LoVo (cell line): ENCODE measurements at regions not wholly inside any gene's neighbourhood (a gene's known extent, or its start where the extent isn't known, plus 50 kb on each side); places are given as distances from the start of the nearest gene placed in this dataset.
"Not testable (repeated sequence)": the region's sequence is repeated elsewhere in the genome, so short reads cannot be mapped to it uniquely, and the experiment has no call there.

ENCODE experiments used
- DNase-seq: peaks from one replicate; pipeline ENCODE4 v3.0.0-alpha.2; 2016; ENCODE audit warnings: low spot score

- DNase-seq, result no peak
Measured at GRCh38 chr2:182548031-182548950, 121.5 kb upstream of the PDE1A start.

- DNase-seq, result no peak
Measured at GRCh38 chr2:182550234-182550633, 123.4 kb upstream of the PDE1A start.

- DNase-seq, result not testable (repeated sequence)
Measured at GRCh38 chr2:182552232-182552631, 125.4 kb upstream of the PDE1A start.

- not testable (repeated sequence) for DNase-seq
Measured at GRCh38 chr2:182552785-182553184, 125.9 kb upstream of the PDE1A start.

GRCh38 chr2:182553483-182553882, 126.6 kb upstream of the PDE1A start:
- no peak for DNase-seq

GRCh38 chr2:182554950-182555349, 128.1 kb upstream of the PDE1A start:
- no peak for DNase-seq

GRCh38 chr2:182558564-182558963, 131.7 kb upstream of the PDE1A start:
- DNase-seq, result no peak

- no peak for DNase-seq
Measured at GRCh38 chr2:182559623-182560022, 132.8 kb upstream of the PDE1A start.

GRCh38 chr2:182565911-182566567, 139.2 kb upstream of the PDE1A start:
- DNase-seq, result no peak

- DNase-seq, result no peak
Measured at GRCh38 chr2:182573553-182573952, 142.5 kb upstream of the DNAJC10 start.

GRCh38 chr2:182577816-182578215, 138.2 kb upstream of the DNAJC10 start:
- no peak for DNase-seq

- no peak for DNase-seq
Measured at GRCh38 chr2:182581196-182581935, 134.7 kb upstream of the DNAJC10 start.

- DNase-seq, result no peak
Measured at GRCh38 chr2:182584462-182584861, 131.6 kb upstream of the DNAJC10 start.

GRCh38 chr2:182585001-182585400, 131.1 kb upstream of the DNAJC10 start:
- no peak for DNase-seq

GRCh38 chr2:182585430-182585829, 130.6 kb upstream of the DNAJC10 start:
- DNase-seq, result no peak

- no peak for DNase-seq
Measured at GRCh38 chr2:182586426-182586825, 129.6 kb upstream of the DNAJC10 start.

- DNase-seq, result no peak
Measured at GRCh38 chr2:182587831-182588230, 128.2 kb upstream of the DNAJC10 start.

- no peak for DNase-seq
Measured at GRCh38 chr2:182589121-182589520, 126.9 kb upstream of the DNAJC10 start.

- no peak for DNase-seq
Measured at GRCh38 chr2:182591774-182592173, 124.3 kb upstream of the DNAJC10 start.

GRCh38 chr2:182592691-182593393, 123.2 kb upstream of the DNAJC10 start:
- DNase-seq, result no peak

GRCh38 chr2:182593394-182593975, 122.6 kb upstream of the DNAJC10 start:
- DNase-seq, result no peak

GRCh38 chr2:182594286-182594685, 121.8 kb upstream of the DNAJC10 start:
- no peak for DNase-seq
